ENCODE measurements at regions not wholly inside any gene's neighbourhood (a gene's known extent, or its start where the extent isn't known, plus 50 kb on each side); places are given as distances from the start of the nearest gene placed in this dataset.

DNA sequence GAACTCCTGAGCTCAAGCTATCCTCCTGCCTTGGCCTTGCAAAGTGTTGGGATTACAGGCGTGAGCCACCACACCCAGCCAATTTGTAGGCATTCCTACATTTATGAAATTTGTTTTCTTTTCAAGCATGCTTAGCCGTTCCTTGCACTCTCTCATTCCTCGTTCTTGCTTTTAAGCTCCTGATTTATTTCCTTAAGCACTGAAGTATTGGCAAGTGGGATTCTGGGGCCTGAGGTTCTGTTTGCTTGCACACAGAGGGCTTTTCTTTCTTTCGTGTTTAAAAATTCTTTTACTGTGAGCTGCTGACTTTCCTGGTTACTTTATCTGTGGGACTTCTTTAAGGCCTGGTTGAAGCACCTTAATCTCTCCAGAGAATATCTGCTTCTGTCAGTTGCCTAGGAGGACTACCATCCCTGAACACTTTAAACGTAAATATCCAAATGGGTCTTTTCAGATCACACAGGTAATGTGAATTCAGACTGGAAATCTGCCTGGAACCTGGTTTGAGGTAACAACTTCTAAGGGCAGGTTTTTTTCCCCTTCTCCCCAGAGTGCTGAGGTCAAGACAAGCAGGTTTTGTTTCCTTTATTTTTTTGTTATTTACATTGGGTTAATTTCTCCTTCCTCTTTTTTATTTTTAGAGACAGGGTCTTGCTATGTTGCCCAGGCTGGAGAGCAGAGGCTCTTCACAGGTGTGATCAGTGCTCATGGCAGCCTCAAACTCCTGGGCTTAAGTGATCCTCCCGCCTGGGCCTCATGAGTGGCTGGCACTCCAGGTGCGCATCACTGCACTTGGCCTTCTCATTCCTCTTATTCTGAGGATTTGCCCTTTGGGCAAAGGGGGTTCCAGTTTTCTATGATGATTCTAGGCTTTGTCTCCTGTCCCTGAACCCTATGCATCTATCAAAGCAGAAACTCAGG is 102.9 kb downstream of the PFKFB3 start:
- no peak for DNase-seq (ENCODE audit: low read depth)

DNA sequence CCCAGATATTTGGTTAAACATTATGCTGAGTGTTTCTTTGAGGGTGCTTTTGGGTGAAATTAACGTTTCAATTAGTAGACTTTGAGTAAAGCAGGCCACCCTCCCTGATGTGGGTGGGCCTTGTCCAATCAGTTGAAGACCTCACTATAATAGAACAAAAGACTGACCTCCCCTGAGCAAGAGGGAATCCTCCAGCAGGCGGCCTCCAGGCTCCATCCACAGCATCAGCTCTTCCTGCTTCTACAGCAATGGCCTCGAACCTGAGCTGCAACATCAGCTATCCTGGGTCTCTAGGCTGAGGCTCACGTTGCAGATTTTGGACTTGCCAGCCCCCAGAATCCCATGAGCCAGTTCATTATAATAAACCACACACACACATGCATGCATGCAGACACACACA is 104.2 kb downstream of the PFKFB3 start:
- DNase-seq (ENCODE audit: low read depth): no peak

DNA sequence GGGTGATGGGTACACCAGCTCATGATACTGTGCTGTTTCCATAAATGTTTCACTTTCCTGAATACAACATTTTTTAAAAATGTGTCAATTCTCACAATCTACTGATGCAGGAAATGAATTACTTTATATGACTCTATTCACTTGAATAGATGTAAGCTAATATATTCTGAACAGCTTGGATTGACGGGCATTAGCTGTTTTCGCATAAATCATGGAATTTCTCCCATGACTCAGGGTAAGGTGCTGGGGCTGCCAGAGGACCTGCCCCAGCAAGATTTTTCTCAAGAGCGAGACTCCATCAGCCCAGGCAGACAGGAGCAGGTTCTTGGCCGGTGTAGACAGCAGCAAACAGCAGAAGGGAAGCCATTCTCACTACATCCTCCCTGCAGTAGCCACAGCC is 107.1 kb downstream of the PFKFB3 start:
- DNase-seq (ENCODE audit: low read depth): no peak

DNA sequence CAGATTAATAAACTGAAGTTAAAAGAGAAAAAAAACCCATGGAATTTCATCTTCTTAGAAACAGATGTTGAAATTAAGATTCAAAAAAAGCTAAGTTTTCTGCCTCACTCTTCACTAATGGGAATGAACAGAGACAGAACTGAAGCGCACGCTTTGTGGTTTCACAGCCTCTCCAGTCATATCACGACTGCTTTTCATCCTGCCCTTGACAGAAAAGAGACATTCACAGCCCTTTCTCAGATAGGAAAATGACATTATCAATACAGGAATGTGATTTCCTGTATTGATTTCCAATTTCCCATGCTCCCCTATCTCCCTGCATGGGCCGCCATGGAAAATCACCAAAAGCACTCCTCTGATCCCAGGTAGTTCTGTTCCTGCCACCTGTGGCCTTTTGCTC is 108.2 kb downstream of the PFKFB3 start:
- no peak for DNase-seq (ENCODE audit: low read depth)

DNA sequence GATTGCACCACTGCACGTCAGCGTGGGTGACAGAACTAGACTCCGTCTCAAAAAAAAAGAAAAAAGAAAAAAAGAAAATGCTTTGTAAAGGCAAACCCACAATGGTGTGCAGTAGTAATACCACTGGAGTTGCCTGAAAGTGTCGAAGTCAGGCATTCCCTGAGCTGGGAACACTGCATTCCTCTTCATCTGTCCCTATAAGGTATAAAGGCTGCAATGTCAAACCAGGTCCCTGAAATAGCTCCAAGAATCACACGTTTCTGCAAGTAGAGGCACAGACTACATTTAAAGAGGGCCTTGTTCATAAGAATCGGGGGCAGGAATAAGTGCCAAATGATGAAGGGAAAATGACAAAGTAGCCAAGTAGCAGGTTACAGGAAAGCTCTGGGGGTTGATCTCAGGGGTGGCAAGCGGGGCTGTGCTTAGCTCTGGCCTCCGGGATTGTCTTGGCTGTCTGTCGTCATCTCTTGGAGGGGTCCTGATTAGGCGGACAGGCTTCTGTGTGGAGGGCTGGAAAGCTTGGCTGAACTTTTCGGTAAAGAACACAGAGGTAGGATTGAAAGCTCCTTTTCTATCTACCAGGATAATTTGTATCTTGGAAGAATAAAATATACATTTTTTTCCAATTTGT is 109.1 kb downstream of the PFKFB3 start:
- DNase-seq (ENCODE audit: low read depth): no peak

DNA sequence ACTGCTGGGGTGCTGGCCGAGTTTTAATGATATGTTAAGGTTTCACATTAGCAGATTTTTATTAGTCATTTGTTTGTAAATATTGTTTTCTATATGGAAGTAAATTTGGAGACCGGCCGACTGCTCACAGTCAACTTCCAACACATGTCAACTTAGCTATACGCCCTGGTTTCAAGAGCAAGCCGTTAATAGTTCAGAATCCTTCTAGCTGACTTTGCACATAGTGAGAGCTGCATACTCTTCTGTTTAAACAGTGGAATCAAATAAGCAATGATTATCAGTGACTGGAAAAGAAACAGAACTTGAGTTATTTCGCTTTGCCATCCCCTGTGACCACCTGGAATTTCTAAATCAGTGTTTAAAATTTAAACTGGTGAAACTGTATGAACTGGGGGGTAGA is 109.9 kb downstream of the PFKFB3 start:
- no peak for DNase-seq (ENCODE audit: low read depth)

DNA sequence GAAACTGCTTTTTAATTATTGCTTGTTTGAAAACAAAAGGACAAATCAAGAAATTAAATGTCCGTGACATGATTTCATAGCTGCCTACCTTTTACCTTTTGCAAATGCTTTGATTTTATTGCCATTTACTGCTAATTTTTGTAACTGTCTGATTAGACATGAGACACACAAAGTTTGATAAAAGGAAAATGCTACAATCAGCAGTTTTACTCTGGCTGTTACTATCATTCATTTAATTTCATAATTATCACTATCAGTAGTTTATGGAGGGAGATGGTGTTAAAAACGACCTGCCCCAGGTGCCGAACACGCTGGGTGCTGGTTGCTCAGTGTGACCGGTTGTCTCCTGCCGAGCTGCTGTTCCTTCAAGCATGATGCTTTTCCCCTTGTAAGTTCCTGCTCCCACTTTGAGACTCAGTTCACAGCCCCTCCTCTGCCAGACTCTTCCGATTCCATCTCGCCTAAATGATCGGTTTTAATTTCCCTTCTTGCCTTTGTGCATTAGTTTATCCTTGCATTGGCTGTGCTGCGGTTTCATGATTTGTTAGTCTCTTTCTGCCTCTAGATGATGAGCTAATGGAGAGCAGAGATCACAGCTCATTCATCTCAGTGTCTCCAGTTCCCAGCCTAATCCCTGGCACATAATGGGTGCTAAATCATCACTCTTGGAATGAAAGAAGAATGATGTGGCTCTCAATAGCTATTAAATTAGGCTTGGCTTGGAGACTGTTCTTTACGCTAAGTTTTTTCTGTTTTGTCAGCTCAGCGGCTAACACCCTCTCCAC is 110.6 kb downstream of the PFKFB3 start:
- peak; percentile 57 for DNase-seq (ENCODE audit: low read depth)

DNA sequence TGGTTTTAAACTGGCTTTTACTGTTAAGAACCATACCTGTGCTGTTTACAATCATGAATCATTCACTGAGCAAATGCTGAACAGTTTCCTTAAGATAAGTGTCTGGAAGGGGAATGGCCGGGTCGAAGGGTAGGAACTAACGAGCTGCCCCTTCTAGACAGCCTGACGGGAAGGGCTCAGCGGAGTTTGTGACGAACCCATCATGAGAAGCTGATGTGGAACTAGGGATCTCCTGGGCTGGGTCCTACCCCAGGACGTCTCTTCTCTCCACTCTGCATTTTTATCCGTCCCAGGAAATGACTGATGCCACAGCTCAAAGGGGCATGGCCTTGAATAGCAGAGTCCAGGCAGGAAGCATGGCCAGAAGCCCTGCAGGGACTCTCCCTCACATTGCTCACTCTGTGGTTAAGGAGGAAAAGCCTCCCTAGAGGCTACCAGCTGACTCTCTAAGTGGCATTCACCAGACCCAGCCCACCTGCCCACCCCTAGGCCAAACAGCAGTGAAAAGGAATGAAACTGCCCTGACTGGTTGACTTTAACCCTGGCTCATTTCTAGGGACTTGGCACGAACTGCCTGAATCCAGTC is 112.0 kb downstream of the PFKFB3 start:
- no peak for DNase-seq (ENCODE audit: low read depth)

DNA sequence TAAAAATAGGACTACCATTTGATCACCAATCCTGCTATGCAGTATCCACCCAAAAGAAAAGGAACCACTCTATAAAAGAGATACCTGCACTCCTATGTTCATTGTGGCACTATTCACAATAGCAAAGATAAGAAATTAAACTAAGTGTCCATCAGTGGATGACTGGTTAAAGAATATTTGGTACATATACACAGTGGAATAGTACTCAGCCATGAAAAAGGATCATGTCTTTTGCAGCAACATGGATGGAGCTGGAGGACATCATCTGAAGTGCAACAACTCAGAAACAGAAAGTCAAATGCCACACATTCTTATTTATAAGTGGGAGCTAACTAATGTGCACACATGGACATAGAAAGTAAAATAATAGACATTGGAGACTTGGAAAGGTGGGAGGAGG is 116.4 kb downstream of the PFKFB3 start:
- DNase-seq (ENCODE audit: low read depth): no peak

DNA sequence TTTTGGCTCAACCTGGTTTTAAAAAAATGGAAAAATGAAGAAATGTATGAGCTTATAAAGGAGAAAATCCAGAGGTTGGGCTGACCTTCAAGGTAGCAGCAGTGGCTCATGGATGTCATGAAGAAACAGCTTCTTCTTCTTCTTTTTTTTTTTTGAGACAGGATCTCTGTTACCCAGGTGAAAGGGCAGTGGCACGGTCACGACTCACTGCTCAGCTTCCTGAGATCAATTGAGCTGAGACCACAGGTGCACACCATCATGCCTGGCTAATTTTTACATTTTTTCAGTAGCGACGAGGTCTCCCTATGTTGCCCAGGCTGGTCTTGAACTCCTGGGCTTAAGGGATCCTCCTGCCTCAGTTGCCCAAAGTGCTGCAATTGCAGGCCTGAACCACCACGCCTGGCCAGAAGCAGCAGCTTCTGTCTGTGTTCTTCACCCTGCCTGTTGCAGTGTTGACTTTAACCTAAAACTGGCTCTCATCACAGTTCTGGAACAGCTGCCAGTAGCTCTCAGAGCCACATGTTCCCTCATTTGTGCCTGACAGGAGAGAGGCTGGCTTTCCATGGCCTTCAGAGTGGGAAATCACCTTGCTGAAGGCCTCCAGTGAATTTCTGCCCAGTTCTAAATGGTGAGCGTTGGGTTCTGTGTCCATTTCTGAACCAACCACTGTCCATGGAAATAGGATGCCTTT is 117.7 kb downstream of the PFKFB3 start:
- no peak for DNase-seq (ENCODE audit: low read depth)

DNA sequence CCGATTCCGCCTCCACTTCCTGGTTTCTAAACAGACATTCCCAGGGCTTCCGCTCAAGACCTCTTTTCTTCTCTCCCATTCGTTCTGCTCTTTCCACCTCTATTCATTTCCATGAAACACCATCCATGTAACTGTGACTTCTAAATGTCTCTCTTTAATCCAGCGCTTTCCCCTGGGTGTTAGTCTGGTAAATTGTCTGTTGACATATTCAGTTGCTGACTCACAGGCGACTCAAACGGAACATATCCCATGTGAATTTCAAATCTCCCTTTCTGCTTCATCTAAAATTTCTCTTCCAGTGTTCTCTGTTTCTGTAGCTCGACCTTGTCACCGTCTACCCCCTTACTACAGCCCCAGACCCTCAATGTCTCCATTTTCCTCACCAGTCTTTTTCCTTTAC is 119.1 kb downstream of the PFKFB3 start:
- peak; percentile 69 for DNase-seq (ENCODE audit: low read depth)

DNA sequence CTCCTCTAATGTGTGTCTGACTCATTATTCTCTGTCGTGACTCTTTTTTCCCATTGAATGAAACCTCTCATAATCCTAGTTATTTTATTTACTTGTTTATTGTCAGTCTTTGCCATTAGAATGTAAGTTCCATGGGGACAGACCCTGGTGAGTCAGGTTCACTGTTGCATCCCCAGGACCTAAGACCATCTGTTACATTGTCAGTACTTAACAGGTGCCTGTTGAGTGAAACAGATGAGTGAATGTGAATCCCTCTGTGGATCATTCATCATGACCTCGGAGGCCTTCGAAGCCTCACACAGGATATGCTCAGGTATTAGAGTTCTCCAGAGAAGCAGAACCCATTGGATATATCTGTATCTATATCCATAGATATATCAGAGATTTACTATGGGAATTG is 120.1 kb downstream of the PFKFB3 start:
- no peak for DNase-seq (ENCODE audit: low read depth)

DNA sequence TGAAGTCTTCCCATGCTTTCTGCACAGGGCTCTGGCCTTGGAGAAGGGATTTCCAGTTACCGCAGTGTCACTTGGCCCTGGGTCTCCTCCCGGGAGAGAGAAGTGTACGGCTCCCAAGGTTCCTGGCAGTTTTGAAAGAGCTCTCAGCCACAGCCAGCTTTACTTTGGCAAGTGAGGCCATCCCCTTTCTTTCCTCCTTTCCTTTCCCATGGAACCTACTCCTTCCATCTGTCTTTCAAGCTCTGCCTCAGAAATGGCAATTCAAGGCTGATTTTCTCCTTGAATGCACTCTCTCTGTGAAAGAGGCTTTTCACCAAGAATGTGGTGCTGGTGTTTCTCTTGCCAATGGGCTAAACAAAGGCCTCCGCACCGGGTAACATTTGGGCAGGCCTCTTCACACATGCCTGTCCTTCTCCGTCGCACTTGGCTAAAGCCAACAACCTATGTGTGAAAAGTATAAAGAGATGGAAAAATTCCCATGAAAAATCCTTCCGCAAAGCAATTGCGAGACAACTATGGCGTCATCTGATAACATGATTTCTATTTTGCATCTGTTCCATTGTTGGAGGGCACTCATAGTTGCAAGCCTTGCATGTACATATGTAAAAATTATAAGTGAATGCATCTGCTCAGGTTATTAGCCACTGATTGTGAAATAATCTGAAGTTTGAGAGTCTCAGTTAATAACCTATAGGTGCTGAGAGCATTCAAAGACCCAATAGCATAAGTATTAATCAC is 125.4 kb downstream of the PFKFB3 start:
- no peak for DNase-seq (ENCODE audit: low read depth)

DNA sequence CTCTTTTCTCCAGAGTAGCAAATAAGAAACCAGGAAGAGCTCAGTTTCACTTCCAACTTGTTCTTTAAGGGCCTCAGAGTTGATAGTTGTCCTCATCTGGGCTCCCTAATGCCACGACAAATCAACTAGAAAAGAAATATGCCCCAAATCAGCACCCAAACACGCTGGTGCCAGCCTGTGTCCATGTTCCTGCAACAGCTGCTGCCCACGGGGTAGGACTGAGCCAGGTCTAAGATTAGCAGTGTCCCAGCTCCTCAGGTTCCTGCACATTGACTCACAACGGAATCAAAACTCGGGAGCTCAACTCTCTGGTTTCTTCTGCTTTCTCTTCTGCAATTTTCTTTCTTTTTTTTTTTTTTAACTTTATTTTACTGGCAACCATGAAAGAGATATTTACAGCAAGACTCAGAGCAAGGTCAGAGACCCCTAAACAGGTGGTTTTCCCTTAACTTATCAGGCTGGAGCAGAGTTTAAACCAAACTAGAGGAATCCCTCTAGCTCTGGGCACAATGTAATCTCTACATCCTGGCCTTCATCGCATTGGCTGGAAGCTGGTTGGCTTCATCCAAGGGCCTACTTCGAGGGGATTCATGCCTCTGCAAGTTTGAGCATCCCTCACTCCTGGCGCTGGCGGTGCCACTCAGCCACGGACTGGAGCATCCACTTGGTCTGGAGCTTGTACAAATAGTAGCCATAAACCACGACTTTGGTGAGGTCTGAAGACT is 126.1 kb downstream of the PFKFB3 start:
- DNase-seq (ENCODE audit: low read depth): no peak

DNA sequence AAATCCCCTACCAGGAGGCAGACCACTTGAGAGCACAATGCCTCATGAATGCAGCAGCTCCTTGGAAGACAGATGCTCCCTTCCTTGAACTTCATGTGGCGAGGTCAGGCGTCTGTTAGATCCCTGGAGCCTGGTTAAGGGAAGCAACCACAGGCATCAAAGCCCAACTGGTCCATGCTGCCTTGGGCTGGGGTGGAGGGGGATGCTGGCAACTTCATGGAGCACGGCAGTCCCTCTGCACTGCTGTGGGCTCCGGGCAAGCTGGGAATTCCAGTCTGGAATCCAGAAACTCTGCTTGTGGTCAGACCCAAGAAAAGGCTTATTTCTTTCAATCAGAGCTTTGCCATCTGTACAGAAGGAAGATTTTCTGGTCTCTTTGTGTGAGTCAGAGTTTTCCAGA is 130.4 kb downstream of the PFKFB3 start:
- DNase-seq (ENCODE audit: low read depth): peak; percentile 9

DNA sequence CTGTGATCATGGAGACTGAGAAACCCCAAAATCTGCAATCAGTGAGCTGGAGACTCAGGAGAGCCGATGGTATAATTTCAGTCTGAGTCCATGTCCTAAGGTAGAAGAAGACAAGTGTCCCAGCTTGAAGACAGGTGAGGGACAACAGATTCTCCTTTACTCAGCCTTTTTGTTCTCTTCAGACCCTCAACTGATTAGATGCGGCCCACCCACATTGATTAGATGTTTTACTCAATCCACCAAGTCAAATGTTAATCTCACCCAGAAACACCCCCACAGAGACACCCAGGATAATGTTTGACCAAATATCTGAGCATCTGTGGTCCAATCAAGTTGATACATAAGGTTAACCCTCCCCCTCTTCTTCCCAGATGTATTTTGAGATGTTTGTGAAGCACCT is 131.2 kb downstream of the PFKFB3 start:
- no peak for DNase-seq (ENCODE audit: low read depth)

DNA sequence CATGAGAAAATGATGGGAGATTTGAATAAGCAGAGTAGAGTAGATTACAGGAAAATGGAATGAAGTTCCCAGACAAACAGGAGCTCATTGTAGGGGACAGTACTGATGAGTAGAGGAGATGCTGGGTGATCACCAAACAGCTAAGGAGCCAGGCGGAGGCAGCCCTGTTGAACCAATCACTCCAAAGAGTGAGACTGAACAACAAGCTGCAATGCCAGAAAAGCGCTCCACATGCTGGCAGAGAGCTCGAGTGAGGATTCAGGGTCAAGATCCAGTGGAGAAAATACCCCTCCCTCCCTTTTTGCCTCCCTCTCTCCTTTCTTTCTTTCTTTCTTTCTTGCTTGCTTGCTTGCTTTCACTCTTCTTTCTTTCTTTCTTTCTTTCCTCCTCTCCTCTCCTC is 133.3 kb downstream of the PFKFB3 start:
- DNase-seq (ENCODE audit: low read depth): no peak

DNA sequence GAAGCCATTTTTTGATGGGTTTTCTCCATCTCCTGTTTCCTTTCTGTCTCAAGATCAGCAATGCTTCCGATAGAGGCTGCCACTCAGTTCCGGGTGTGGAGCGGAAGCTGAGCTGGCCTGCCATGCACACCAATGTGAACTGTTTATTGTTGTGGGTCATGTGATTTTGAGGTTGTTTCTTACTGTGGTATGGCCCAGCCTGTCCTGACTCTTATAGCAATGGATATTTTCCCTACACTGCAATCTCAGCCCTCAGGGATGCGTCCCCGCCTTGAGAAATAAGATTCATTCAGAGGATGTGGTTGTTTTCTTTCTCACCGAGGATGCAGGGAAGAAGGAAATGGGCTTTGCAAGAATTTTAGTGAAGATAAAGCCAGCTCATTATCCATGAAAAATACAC is 134.7 kb downstream of the PFKFB3 start:
- peak; percentile 36 for DNase-seq (ENCODE audit: low read depth)

DNA sequence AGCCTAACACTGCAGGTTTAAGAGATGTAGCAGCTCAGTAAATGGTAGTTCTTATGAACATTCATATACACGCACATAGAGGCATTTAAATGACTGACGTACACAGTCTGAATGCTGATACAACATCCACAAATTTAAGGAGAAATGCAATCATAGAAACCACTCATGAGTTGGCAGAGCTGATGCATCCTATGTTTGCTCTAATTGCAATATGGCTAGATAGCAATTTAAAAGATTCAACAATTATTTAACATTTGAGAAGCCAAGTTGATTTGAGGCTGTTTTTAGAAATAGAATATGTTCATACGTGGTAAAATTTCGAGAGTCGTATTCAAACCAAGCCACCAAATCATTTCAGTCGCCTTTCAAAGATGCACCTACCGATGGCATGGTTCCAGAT is 135.6 kb downstream of the PFKFB3 start:
- no peak for DNase-seq (ENCODE audit: low read depth)

DNA sequence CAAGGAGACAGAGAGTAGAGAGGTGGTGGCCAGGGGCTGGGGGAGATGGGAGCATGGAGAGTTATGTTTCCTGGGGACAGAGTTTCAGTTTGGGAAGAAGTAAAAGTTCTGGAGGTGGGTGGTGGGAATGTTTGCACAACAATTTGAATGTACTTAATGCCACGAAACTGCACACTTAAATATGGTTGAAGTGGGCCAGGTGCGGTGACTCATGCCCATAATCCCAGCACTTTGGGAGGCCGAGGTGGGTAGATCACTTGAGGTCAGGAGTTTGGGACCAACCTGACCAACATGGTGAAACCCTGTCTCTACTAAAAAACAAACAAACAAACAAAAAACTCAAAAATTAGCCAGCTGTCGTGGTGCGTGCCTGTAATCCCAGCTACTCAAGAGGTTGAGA is 137.2 kb downstream of the PFKFB3 start:
- no peak for DNase-seq (ENCODE audit: low read depth)

Data from EH (cell line).